DMS153 treated with DMSO at 0.1 percent for 48 hours (cell line): ENCODE measurements at regions not wholly inside any gene's neighbourhood (a gene's known extent, or its start where the extent isn't known, plus 50 kb on each side); places are given as distances from the start of the nearest gene placed in this dataset.
"Not testable (repeated sequence)": the region's sequence is repeated elsewhere in the genome, so short reads cannot be mapped to it uniquely, and the experiment has no call there.

Experiments
- DNase-seq: peaks from one replicate; lab custom pipeline; 2025; ENCODE audit not compliant: unreplicated experiment; lab: John Stamatoyannopoulos, UW

GRCh38 chr1:101532377-101532776 is 295.6 kb downstream of the S1PR1 start:
- DNase-seq: no peak

GRCh38 chr1:101540161-101540560 is 303.3 kb downstream of the S1PR1 start:
- DNase-seq: no peak

- no peak for DNase-seq
Measured at GRCh38 chr1:101546885-101547284, 310.1 kb downstream of the S1PR1 start.

GRCh38 chr1:101547357-101547756 is 310.5 kb downstream of the S1PR1 start:
- DNase-seq: no peak

- DNase-seq: no peak
Measured at GRCh38 chr1:101548376-101548775, 311.6 kb downstream of the S1PR1 start.

- DNase-seq: no peak
Measured at GRCh38 chr1:101550581-101550980, 313.8 kb downstream of the S1PR1 start.

GRCh38 chr1:101566883-101567538 is 330.2 kb downstream of the S1PR1 start:
- DNase-seq: no peak

- DNase-seq: no peak
Measured at GRCh38 chr1:101567582-101568189, 330.9 kb downstream of the S1PR1 start.

- DNase-seq: no peak
Measured at GRCh38 chr1:101587741-101588140, 350.9 kb downstream of the S1PR1 start.

- no peak for DNase-seq
Measured at GRCh38 chr1:101588677-101589076, 351.9 kb downstream of the S1PR1 start.

GRCh38 chr1:101592845-101593244 is 356.0 kb downstream of the S1PR1 start:
- DNase-seq: peak; percentile 75

GRCh38 chr1:101595881-101596374 is 359.1 kb downstream of the S1PR1 start:
- DNase-seq: no peak

GRCh38 chr1:101600615-101601014 is 363.8 kb downstream of the S1PR1 start:
- DNase-seq: not testable (repeated sequence)

- no peak for DNase-seq
Measured at GRCh38 chr1:101603726-101604125, 366.9 kb downstream of the S1PR1 start.

- no peak for DNase-seq
Measured at GRCh38 chr1:101605878-101606277, 369.1 kb downstream of the S1PR1 start.

- no peak for DNase-seq
Measured at GRCh38 chr1:101613546-101613945, 376.7 kb downstream of the S1PR1 start.

- DNase-seq: no peak
Measured at GRCh38 chr1:101618900-101619299, 377.8 kb downstream of the OLFM3 start.

- DNase-seq: no peak
Measured at GRCh38 chr1:101632548-101633272, 364.0 kb downstream of the OLFM3 start.

- no peak for DNase-seq
Measured at GRCh38 chr1:101645810-101646209, 350.9 kb downstream of the OLFM3 start.

GRCh38 chr1:101652484-101652883 is 344.2 kb downstream of the OLFM3 start:
- no peak for DNase-seq

GRCh38 chr1:101653482-101653946 is 343.2 kb downstream of the OLFM3 start:
- no peak for DNase-seq

- DNase-seq: no peak
Measured at GRCh38 chr1:101664726-101665125, 332.0 kb downstream of the OLFM3 start.
